ENCODE measurements at regions not wholly inside any gene's neighbourhood (a gene's known extent, or its start where the extent isn't known, plus 50 kb on each side); places are given as distances from the start of the nearest gene placed in this dataset.

GRCh38 chr1:67573311-67573872 lies 111.6 kb upstream of the GADD45A start:
- TF ChIP-seq ZNF274 (IDR thresholded peaks at IDR 0.05; ENCODE audit: low read depth, low read length), result no peak
- no peak for TF ChIP-seq SUZ12 (IDR thresholded peaks at IDR 0.05; ENCODE audit: extremely low read depth, insufficient read depth, insufficient read length)

Measured in NT2/D1 (cell line).